Spinal cord (tissue), 9 donors: ENCODE measurements at regions not wholly inside any gene's neighbourhood (a gene's known extent, or its start where the extent isn't known, plus 50 kb on each side); places are given as distances from the start of the nearest gene placed in this dataset.

ENCODE experiments used
- DNase-seq, 6 donors: peaks; one replicate each; pipeline versions ENCODE4 v3.0.0 to v3.0.0-alpha.2; 2013 to 2015; ENCODE audit warnings: low spot score in 6 of 6, low read depth in 4 of 6
- H3K27ac ChIP-seq: one replicate; pipeline ENCODE4 v1.5.1; 2013; ENCODE audit warnings: low read depth, low read length, control low read depth
- H3K27me3 ChIP-seq: one replicate; pipeline ENCODE4 v1.6.1; 2013; ENCODE audit warnings: low read length; ENCODE audit not compliant: control insufficient read depth, insufficient read depth
- H3K36me3 ChIP-seq: one replicate; pipeline ENCODE4 v1.6.1; 2013; ENCODE audit warnings: low read length; ENCODE audit not compliant: control insufficient read depth, insufficient read depth
- H3K4me1 ChIP-seq: one replicate; pipeline ENCODE4 v1.6.1; 2013; ENCODE audit warnings: low read length; ENCODE audit not compliant: control insufficient read depth, insufficient read depth
- H3K4me3 ChIP-seq: one replicate; pipeline ENCODE4 v1.5.1; 2013; ENCODE audit warnings: low read depth, low read length, control low read depth
- H3K9me3 ChIP-seq: one replicate; pipeline ENCODE4 v1.6.1; 2013; ENCODE audit warnings: low read length; ENCODE audit not compliant: control insufficient read depth, insufficient read depth
- WGBS: methylation state at CpG from one replicate; pipeline ENCODE4 v1.1.5; 2013; ENCODE audit warnings: missing lambda C conversion rate; ENCODE audit not compliant: insufficient coverage; 5-methylcytosine and 5-hydroxymethylcytosine counted together
- donor health status: healthy.

GRCh38 chr1:184223216-184223615 is 163.6 kb upstream of the C1orf21 start:
- no peaks in the 10 kb centered on the region for H3K27me3 ChIP-seq
- 65% methylated on average over 11 of the region's 11 CpGs for WGBS
- no peaks in the 10 kb centered on the region for H3K9me3 ChIP-seq
- H3K36me3 ChIP-seq, result no peaks in the 10 kb centered on the region
- no peak overlapping the region for H3K27ac ChIP-seq
- H3K4me3 ChIP-seq, result no peak overlapping the region
- DNase-seq, result peak in 1 of 6 donors; percentile 85
- H3K4me1 ChIP-seq, result peaks cover 7% of the 10 kb centered on the region

DNA sequence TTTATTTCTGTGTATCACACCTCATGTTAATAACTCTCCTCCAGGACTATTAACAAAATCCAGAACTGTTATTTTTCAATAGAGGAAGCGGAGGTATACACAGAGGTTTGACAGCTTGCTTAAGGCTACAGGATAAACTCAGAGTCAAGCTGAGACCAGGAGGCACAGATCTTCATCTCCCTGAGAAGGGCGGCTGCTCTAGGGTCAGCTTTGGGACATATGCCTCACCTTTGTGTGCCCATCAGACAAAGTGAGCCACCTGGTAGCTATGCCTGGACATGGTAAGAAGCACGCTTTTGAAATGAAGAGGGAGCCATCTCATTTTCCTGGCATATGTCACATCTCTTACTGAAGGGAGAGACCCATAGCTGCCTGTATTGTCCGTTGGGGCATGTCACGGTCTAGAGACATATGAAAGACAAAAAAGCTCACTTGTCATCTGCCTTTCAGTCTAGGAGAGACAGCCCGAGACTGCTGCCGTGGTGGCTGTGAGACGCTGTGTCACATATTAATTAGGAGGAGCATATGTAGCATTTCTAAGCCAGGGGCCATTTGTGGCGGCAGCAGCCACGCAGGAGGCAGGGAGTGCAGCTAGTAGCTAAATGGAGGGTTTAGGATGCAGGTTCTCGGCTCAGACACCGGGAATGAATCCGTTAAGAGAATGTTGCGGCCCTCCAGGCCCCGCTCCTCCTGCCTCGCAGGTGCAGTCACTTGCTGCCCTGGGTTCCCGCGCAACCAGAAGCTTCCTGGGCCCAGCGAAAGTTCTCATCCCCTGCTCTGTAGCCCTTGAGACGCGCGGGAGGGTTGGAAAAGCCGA is 161.3 kb upstream of the C1orf21 start:
- no peak overlapping the region for H3K27ac ChIP-seq
- peaks cover 7% of the 10 kb centered on the region for H3K4me1 ChIP-seq
- no peaks in the 10 kb centered on the region for H3K27me3 ChIP-seq
- H3K4me3 ChIP-seq, result no peak overlapping the region
- H3K36me3 ChIP-seq, result no peaks in the 10 kb centered on the region
- H3K9me3 ChIP-seq, result no peaks in the 10 kb centered on the region
- DNase-seq, result peak in 2 of 6 donors; percentile 72 to 78
- WGBS, result 65% methylated on average over 23 of the region's 23 CpGs

DNA sequence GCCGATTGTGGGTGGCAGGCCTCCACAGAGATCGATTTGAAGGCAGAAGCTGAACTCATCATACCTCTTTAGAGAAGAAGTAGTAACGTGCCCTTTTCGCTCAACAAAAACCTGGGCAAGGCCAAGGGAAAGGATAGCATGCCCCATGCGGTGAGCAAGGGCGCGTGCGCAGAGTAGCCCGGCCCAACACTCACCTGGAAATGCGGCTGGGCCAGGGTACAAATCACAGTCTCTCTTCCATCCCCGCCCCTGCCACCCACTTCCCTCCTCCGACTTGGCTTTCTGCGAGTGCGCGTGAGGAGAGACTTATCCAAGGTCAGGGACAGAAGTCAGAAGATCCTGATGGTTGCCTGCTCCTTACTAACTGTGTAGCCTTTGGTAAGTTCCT is 160.7 kb upstream of the C1orf21 start:
- Histone ChIP-seq H3K4me3 (no peak overlapping the region), H3K27ac (no peak overlapping the region), H3K27me3 (no peaks in the 10 kb centered on the region), H3K4me1 (peaks cover 7% of the 10 kb centered on the region), H3K36me3 (no peaks in the 10 kb centered on the region), H3K9me3 (no peaks in the 10 kb centered on the region)
- WGBS, result 91% methylated on average over 15 of the region's 15 CpGs
- DNase-seq, result no peak

- H3K36me3 ChIP-seq, result no peaks in the 10 kb centered on the region
- H3K4me3 ChIP-seq, result no peak overlapping the region
- WGBS, result no CpG with 5 or more reads among the region's 2 CpGs
- H3K9me3 ChIP-seq, result no peaks in the 10 kb centered on the region
- no peak for DNase-seq
- H3K27ac ChIP-seq, result no peak overlapping the region
- H3K27me3 ChIP-seq, result no peaks in the 10 kb centered on the region
- H3K4me1 ChIP-seq, result peaks cover 7% of the 10 kb centered on the region
These were observed 158.3 kb upstream of the C1orf21 start for GRCh38 chr1:184228558-184228957.

- Histone ChIP-seq H3K36me3 (no peaks in the 10 kb centered on the region), H3K4me3 (no peak overlapping the region), H3K27me3 (no peaks in the 10 kb centered on the region), H3K4me1 (no peaks in the 10 kb centered on the region), H3K27ac (no peak overlapping the region), H3K9me3 (no peaks in the 10 kb centered on the region)
- no peak for DNase-seq
- WGBS, result 100% methylated on average over 1 of the region's 4 CpGs
These were observed 149.2 kb upstream of the C1orf21 start for GRCh38 chr1:184237588-184237987.

- WGBS, result no CpG with 5 or more reads among the region's 2 CpGs
- H3K27me3 ChIP-seq, result no peaks in the 10 kb centered on the region
These were observed 145.4 kb upstream of the C1orf21 start for GRCh38 chr1:184241446-184241845.

GRCh38 chr1:184242507-184242943 is 144.3 kb upstream of the C1orf21 start:
- WGBS, result 65% methylated on average over 2 of the region's 2 CpGs
- Histone ChIP-seq H3K4me3 (no peak overlapping the region), H3K36me3 (no peaks in the 10 kb centered on the region), H3K27ac (no peak overlapping the region), H3K4me1 (no peaks in the 10 kb centered on the region), H3K9me3 (no peaks in the 10 kb centered on the region), H3K27me3 (no peaks in the 10 kb centered on the region)
- peak in 1 of 6 donors; percentile 82 for DNase-seq

More at GRCh38 chr1:184241446-184241845, 145.4 kb upstream of the C1orf21 start:
- no peak overlapping the region for H3K4me3 ChIP-seq
- no peak overlapping the region for H3K27ac ChIP-seq
- H3K4me1 ChIP-seq, result no peaks in the 10 kb centered on the region
- H3K36me3 ChIP-seq, result no peaks in the 10 kb centered on the region
- H3K9me3 ChIP-seq, result no peaks in the 10 kb centered on the region
- DNase-seq, result no peak

DNA sequence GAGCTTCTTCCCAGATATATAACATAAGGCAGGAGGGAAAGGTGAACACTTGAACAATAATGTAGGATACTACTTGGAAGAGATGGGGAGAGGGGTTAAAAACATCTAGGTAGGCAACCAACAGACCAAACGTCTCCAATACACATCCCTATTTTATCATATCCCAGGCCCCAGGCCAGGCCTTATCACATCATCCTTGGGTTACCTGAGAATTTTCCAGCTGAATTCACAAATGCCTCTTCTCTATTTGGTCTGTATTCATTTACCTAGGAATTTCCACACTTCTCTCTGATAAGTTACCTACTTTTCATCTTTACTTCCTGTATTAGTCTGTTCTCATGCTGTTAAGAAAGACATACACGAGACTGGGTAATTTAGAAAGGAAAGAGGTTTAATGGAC is 141.9 kb upstream of the C1orf21 start:
- no peaks in the 10 kb centered on the region for H3K9me3 ChIP-seq
- no peak for DNase-seq
- no peak overlapping the region for H3K4me3 ChIP-seq
- H3K4me1 ChIP-seq, result no peaks in the 10 kb centered on the region
- no CpG with 5 or more reads among the region's 2 CpGs for WGBS
- no peak overlapping the region for H3K27ac ChIP-seq
- no peaks in the 10 kb centered on the region for H3K27me3 ChIP-seq
- no peaks in the 10 kb centered on the region for H3K36me3 ChIP-seq

- no peaks in the 10 kb centered on the region for H3K4me1 ChIP-seq
- H3K27me3 ChIP-seq, result no peaks in the 10 kb centered on the region
- H3K4me3 ChIP-seq, result no peak overlapping the region
- H3K36me3 ChIP-seq, result no peaks in the 10 kb centered on the region
- WGBS, result 80% methylated on average over 1 of the region's 1 CpG
- H3K27ac ChIP-seq, result no peak overlapping the region
- DNase-seq, result peak in 1 of 6 donors; percentile 48
- no peaks in the 10 kb centered on the region for H3K9me3 ChIP-seq
These were observed 139.2 kb upstream of the C1orf21 start for GRCh38 chr1:184247671-184248070.

GRCh38 chr1:184253921-184254320 is 132.9 kb upstream of the C1orf21 start:
- no peak overlapping the region for H3K4me3 ChIP-seq
- no peaks in the 10 kb centered on the region for H3K9me3 ChIP-seq
- 100% methylated on average over 1 of the region's 3 CpGs for WGBS
- H3K36me3 ChIP-seq, result no peaks in the 10 kb centered on the region
- H3K27me3 ChIP-seq, result no peaks in the 10 kb centered on the region
- H3K27ac ChIP-seq, result no peak overlapping the region
- DNase-seq, result no peak
- no peaks in the 10 kb centered on the region for H3K4me1 ChIP-seq
